GM19035 (cell line): ENCODE measurements at regions not wholly inside any gene's neighbourhood (a gene's known extent, or its start where the extent isn't known, plus 50 kb on each side); places are given as distances from the start of the nearest gene placed in this dataset.

Experiments used
- ATAC-seq: cut with Tn5 transposase; IDR thresholded peaks from one replicate; pipeline ENCODE4 v1.9.1; 2021; ENCODE audit not compliant: unreplicated experiment

GRCh38 chr11:106212081-106212480, 134.6 kb downstream of the AASDHPPT start:
- ATAC-seq = no peak

GRCh38 chr11:106216281-106216680, 138.8 kb downstream of the AASDHPPT start:
- no peak for ATAC-seq

DNA sequence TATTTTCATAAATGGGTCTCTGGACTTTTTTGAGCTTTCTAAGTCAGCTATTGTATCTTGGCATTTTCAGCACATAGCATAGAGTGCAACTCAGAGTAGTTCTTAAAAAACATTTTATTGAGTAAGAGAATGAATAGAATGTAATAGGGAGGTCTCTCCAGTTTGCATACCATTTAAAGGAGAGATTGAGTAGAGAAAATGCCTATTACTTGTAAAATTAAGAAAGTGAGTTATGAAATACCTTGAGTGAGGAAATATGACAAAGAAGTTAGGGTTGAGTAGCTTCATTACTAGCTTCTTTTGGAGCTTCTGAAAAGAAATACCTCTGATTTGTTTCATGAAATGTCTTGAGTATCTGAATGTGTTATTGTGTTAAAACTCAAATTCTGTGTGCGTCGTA, 140.0 kb downstream of the AASDHPPT start:
- ATAC-seq = no peak

GRCh38 chr11:106218106-106218505, 140.6 kb downstream of the AASDHPPT start:
- no peak for ATAC-seq

DNA sequence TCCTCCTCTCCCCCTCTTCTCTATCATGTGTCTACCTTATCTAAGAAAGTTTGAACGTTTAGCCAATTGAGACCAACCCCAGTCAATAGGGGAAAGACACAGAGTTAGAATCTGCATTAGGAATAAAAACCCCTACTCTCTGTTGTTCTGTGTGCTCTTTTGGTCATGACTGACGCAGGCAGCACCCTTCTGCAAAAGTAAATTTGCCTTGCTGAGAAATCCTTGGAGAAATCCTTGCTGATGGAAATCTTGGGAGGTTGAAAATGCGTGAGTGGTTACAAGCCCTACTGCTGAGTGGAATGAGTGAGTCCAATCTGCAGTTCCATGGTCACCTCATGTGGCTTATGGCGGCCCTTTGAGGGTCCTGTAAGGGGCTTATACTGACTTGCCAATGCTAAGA, 145.2 kb downstream of the AASDHPPT start:
- no peak for ATAC-seq

DNA sequence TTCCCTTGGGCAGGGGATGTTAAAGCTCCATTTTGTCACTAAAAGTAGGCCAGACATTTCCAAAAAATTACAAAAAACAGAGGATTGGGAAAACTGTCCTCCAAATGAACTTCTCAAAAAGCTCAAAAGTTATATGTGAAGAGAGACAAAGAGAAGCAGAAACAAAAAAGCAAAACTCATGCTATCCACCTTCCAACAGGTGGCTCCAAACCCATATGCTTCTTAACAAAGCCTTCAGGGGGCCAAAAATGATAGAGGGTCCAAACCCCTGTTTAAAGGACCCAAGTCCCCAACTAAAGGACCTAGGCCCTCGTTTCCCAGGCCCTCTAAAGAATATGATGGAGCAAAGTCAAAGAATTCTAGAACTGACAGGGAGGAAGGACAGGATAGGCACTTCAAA, 146.7 kb downstream of the AASDHPPT start:
- ATAC-seq = no peak

- no peak for ATAC-seq
Observed at GRCh38 chr11:106228996-106229395, 151.5 kb downstream of the AASDHPPT start.

DNA sequence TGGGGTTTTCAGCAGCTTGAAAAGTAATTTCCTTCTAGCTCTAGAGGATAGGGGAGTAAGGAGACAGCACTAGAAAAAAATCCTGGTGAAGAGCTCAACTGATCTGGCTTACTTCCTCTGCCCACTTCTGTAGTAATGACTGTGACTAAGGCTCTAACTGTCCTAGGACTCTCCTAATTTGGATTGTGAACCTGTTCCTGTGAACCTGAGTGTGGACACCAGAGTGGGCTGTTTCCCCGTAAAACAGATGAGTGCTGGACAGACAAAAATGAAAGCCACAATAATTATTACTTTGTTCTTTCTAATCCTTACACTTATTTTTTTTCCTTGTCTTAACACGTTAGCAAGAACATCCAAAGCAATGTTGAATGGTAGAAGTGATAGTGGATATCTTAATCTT, 154.1 kb downstream of the AASDHPPT start:
- ATAC-seq = no peak

GRCh38 chr11:106233191-106233590, 155.7 kb downstream of the AASDHPPT start:
- no peak for ATAC-seq

GRCh38 chr11:106234794-106235193, 157.3 kb downstream of the AASDHPPT start:
- no peak for ATAC-seq

GRCh38 chr11:106236295-106236694, 158.8 kb downstream of the AASDHPPT start:
- ATAC-seq = no peak

- no peak for ATAC-seq
Observed at GRCh38 chr11:106238704-106239360, 161.4 kb downstream of the AASDHPPT start.

DNA sequence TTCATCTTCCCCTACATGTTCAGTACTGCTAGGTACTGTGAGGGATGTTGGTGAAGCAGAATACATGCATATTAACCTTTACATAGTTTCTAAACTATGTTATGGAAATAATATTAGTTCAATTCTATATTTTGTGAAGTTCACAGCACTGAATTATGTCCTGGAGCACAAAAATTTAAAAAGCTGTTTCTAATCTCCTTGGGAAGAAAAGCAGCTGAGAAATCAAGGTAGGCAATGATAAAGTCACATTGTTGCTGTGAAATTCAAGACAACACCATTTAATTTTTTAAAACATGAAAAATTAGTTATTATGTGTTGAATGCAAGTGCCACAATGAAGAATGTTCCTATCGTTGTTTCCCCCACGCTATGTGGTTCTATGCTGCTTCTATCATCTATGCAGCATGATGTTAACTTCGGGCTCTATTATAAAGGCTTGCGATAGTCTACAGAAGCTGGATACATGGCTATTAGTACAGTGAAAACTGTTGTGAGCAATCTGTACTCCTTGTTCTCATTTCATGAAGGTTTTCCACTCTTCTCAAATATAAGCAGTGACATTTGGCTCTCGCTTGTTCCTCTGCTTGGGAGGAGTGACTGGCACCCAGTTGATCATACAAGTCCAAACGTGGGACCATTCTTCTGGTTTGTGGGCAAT, 164.3 kb downstream of the AASDHPPT start:
- no peak for ATAC-seq

DNA sequence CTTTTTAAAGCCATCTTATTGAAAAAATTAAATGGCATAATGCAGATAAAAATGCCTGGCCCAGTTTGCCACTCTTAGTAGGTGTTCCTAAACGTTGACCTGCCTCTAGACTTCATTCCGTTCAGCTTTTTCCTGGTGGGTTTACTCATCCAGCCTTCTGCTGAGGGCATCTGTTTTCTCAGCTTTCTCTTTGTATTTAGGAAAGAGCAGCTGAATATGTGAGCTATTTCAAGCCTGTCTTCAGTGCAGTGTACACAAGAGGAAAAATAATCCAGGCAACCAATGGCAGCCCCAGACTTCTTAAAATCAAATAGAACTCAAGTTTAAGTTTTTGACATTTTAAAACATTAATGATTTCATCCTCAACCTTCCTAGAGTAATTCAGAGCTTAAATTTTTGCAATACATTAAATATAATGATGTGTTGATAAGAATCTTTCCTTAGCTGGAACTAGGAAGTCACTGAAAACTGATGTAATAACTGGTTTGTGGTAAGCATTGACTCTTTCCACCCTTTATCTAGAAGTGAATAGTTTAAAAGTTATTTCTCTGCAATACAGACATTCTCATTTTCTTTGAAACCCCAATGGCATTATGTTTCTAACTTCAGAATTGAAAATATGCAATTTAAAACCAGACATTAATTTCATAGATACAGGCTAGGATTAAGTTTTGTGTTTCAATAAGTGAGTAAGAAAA, 165.4 kb downstream of the AASDHPPT start:
- ATAC-seq = no peak

GRCh38 chr11:106246495-106246894, 169.0 kb downstream of the AASDHPPT start:
- ATAC-seq = no peak

- ATAC-seq = no peak
Observed at GRCh38 chr11:106249617-106250239, 172.3 kb downstream of the AASDHPPT start.

DNA sequence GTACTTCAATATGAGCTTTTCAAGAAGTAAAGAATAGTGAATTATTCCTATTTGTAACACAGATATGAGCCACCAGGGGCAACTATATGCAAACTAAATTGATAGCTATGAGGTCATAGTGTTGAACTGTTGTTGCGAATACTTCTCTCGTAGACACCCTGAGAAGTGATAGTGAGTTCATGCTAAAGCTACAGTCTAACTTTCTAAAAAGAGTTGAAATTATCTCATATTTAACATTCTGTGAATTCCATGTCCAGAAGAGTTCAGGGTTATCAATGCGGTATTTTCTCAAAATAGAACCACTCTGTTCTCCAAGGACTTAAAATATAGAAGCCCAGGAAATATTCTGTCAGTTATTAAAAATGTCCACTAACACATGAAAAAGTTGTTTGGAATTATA, 185.4 kb downstream of the AASDHPPT start:
- ATAC-seq = no peak

- ATAC-seq = no peak
Observed at GRCh38 chr11:106263527-106263926, 186.1 kb downstream of the AASDHPPT start.

DNA sequence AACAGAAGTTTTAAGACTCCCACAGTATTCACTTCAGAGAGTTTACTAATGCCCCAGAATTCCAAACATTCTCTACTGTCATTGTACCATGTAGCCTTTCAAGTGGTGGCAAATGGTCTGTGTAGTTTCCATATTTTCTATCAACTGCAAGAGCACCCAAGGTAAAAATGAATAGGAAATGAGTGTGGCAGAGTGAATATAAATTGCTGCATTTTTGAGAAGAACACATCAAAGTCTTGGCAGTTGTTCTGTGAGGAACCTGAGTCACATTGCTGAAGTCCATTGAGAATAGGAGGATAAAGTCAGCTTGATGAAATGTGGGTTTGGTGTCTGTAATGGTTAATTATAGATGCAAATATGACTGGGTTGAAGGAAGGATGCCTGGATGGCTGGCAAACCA, 193.6 kb downstream of the AASDHPPT start:
- no peak for ATAC-seq

DNA sequence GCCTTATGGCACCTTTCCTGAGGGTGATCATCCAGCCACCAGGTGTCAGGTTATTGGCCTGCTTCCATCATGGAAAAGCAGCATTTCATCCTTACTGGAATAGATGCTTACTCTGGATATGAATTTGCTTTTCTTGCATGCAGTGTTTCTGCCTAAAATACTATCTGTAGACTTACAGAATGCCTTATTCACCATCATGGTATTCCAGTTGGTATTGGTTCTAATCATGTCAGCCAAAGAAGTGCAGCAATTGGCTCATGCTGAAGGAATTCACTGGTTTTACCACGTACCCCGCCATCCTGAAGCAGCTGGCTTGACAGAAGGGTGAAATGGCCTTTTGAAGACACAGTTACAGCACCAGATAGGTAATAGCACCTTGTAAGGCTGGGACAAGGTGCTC, 194.2 kb downstream of the AASDHPPT start:
- no peak for ATAC-seq

DNA sequence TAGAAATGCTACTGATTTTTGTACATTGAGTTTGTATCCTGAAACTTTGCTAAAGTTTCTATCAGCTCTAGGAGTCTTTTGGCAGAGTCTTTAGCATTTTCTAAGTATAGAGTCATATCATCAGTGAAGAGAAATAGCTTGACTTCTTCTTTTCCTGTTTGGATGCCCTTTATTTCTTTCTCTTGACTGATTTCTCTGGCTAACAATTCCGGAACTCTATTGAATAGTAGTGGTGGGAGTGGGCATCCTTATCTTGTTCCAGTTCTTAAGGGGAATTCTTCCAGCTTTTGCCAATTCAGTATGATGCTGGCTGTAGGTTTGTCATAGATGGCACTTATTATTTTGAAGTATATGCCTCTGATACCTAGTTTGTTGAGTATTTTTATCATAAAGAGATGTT, 197.7 kb downstream of the AASDHPPT start:
- no peak for ATAC-seq

DNA sequence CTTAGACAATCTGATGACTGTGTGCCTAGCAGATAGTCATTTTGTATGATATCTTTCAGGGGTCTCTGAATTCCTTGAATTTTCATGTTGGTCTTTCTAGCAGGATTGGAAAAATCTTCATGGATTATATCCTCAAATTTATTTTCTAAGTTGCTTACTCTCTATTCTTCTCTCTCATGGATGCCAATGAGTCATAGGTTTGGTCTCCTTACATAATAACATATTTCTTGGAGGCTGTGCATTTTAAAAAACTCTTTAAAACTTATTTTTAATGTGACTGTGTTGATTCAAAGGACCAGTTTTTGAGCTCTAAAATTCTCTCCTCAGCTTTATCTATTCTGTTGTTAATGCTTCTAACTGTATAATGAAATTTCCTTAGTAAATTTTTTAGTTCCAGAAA, 198.7 kb downstream of the AASDHPPT start:
- no peak for ATAC-seq
